Muscle layer of duodenum (tissue), 2 donors: ENCODE measurements at regions not wholly inside any gene's neighbourhood (a gene's known extent, or its start where the extent isn't known, plus 50 kb on each side); places are given as distances from the start of the nearest gene placed in this dataset.

Source experiments
- H3K27ac ChIP-seq: one replicate; pipeline ENCODE4 v1.7.0; 2013; ENCODE audit warnings: mild to moderate bottlenecking, low read length
- H3K27me3 ChIP-seq: one replicate; pipeline ENCODE4 v1.7.0; 2013; ENCODE audit warnings: low read depth, mild to moderate bottlenecking, control low read depth, low read length
- H3K36me3 ChIP-seq, 2 donors: one replicate each; pipeline ENCODE4 v1.7.0; 2013; ENCODE audit warnings: low read length in 2 of 2, control low read depth in 1 of 2, mild to moderate bottlenecking in 1 of 2; ENCODE audit not compliant: insufficient read depth in 2 of 2, control insufficient read depth in 1 of 2
- H3K4me1 ChIP-seq, 2 donors: one replicate each; pipeline ENCODE4 v1.7.0; 2013; ENCODE audit warnings: low read length in 2 of 2, mild to moderate bottlenecking in 2 of 2, control low read depth in 1 of 2, moderate library complexity in 1 of 2; ENCODE audit not compliant: insufficient read depth in 2 of 2, control insufficient read depth in 1 of 2
- H3K4me3 ChIP-seq, 2 donors: one replicate each; pipeline ENCODE4 v1.7.0; 2013; ENCODE audit warnings: low read length in 2 of 2, low read depth in 1 of 2, mild to moderate bottlenecking in 1 of 2
- H3K9me3 ChIP-seq, 2 donors: one replicate each; pipeline ENCODE4 v1.7.0; 2013; ENCODE audit warnings: low read length in 2 of 2, control low read depth in 1 of 2, mild to moderate bottlenecking in 1 of 2; ENCODE audit not compliant: control insufficient read depth in 1 of 2
- donor health status: healthy.

GRCh38 chr18:41617647-41618046, 337.4 kb upstream of the PIK3C3 start:
- no peaks in the 10 kb centered on the region for H3K27me3 ChIP-seq
- no peak overlapping the region for H3K4me3 ChIP-seq
- no peaks in the 10 kb centered on the region for H3K9me3 ChIP-seq
- no peak overlapping the region for H3K27ac ChIP-seq
- H3K4me1 ChIP-seq = no peaks in the 10 kb centered on the region
- H3K36me3 ChIP-seq = no peaks in the 10 kb centered on the region

- Histone ChIP-seq H3K9me3 (peaks cover 0 to 7% of the 10 kb centered on the region in 2 donors), H3K27me3 (no peaks in the 10 kb centered on the region), H3K4me1 (no peaks in the 10 kb centered on the region), H3K36me3 (no peaks in the 10 kb centered on the region), H3K4me3 (no peak overlapping the region), H3K27ac (no peak overlapping the region)
Observed at GRCh38 chr18:41613003-41613609, 341.9 kb upstream of the PIK3C3 start.

- H3K4me3 ChIP-seq = no peak overlapping the region
- H3K9me3 ChIP-seq = peaks cover 0 to under 1% of the 10 kb centered on the region in 2 donors
- H3K36me3 ChIP-seq = no peaks in the 10 kb centered on the region
- H3K27ac ChIP-seq = no peak overlapping the region
- H3K4me1 ChIP-seq = no peaks in the 10 kb centered on the region
- H3K27me3 ChIP-seq = no peaks in the 10 kb centered on the region
Observed at GRCh38 chr18:41604964-41605363, 350.1 kb upstream of the PIK3C3 start.

- Histone ChIP-seq H3K4me3 (no peak overlapping the region), H3K4me1 (no peaks in the 10 kb centered on the region), H3K27me3 (no peaks in the 10 kb centered on the region), H3K27ac (no peak overlapping the region), H3K36me3 (no peaks in the 10 kb centered on the region), H3K9me3 (no peaks in the 10 kb centered on the region)
Observed at GRCh38 chr18:41602034-41602433, 353.0 kb upstream of the PIK3C3 start.

- H3K4me1 ChIP-seq = no peaks in the 10 kb centered on the region
- no peaks in the 10 kb centered on the region for H3K9me3 ChIP-seq
Observed at GRCh38 chr18:41600693-41601391, 354.2 kb upstream of the PIK3C3 start.

GRCh38 chr18:41599466-41599865, 355.6 kb upstream of the PIK3C3 start:
- Histone ChIP-seq H3K27me3 (no peaks in the 10 kb centered on the region), H3K27ac (no peak overlapping the region), H3K4me1 (no peaks in the 10 kb centered on the region), H3K4me3 (no peak overlapping the region), H3K9me3 (no peaks in the 10 kb centered on the region), H3K36me3 (no peaks in the 10 kb centered on the region)

More at GRCh38 chr18:41600693-41601391, 354.2 kb upstream of the PIK3C3 start:
- no peaks in the 10 kb centered on the region for H3K36me3 ChIP-seq
- no peak overlapping the region for H3K27ac ChIP-seq
- H3K27me3 ChIP-seq = no peaks in the 10 kb centered on the region
- no peak overlapping the region for H3K4me3 ChIP-seq

- no peaks in the 10 kb centered on the region for H3K4me1 ChIP-seq
- H3K4me3 ChIP-seq = no peak overlapping the region
- no peaks in the 10 kb centered on the region for H3K36me3 ChIP-seq
- H3K9me3 ChIP-seq = no peaks in the 10 kb centered on the region
- no peak overlapping the region for H3K27ac ChIP-seq
- H3K27me3 ChIP-seq = no peaks in the 10 kb centered on the region
Observed at GRCh38 chr18:41594582-41594981, 360.5 kb upstream of the PIK3C3 start.

GRCh38 chr18:41593171-41593675, 361.8 kb upstream of the PIK3C3 start:
- H3K4me3 ChIP-seq = no peak overlapping the region

GRCh38 chr18:41587976-41588375, 367.1 kb upstream of the PIK3C3 start:
- no peaks in the 10 kb centered on the region for H3K27me3 ChIP-seq
- H3K36me3 ChIP-seq = no peaks in the 10 kb centered on the region
- no peak overlapping the region for H3K27ac ChIP-seq
- no peaks in the 10 kb centered on the region for H3K4me1 ChIP-seq
- H3K9me3 ChIP-seq = no peaks in the 10 kb centered on the region
- H3K4me3 ChIP-seq = no peak overlapping the region

More at GRCh38 chr18:41593171-41593675, 361.8 kb upstream of the PIK3C3 start:
- H3K9me3 ChIP-seq = no peaks in the 10 kb centered on the region
- no peak overlapping the region for H3K27ac ChIP-seq
- no peaks in the 10 kb centered on the region for H3K27me3 ChIP-seq
- no peaks in the 10 kb centered on the region for H3K4me1 ChIP-seq
- H3K36me3 ChIP-seq = no peaks in the 10 kb centered on the region

- H3K9me3 ChIP-seq = no peaks in the 10 kb centered on the region
- no peak overlapping the region for H3K4me3 ChIP-seq
- H3K4me1 ChIP-seq = no peaks in the 10 kb centered on the region
- no peak overlapping the region for H3K27ac ChIP-seq
- no peaks in the 10 kb centered on the region for H3K36me3 ChIP-seq
- H3K27me3 ChIP-seq = no peaks in the 10 kb centered on the region
Observed at GRCh38 chr18:41585512-41585911, 369.5 kb upstream of the PIK3C3 start.

GRCh38 chr18:41579185-41579584, 375.8 kb upstream of the PIK3C3 start:
- Histone ChIP-seq H3K4me3 (no peak overlapping the region), H3K27ac (no peak overlapping the region), H3K4me1 (no peaks in the 10 kb centered on the region), H3K36me3 (no peaks in the 10 kb centered on the region), H3K9me3 (no peaks in the 10 kb centered on the region), H3K27me3 (no peaks in the 10 kb centered on the region)
